NCI-H345 treated with DMSO at 0.1 percent for 48 hours (cell line): ENCODE measurements at regions not wholly inside any gene's neighbourhood (a gene's known extent, or its start where the extent isn't known, plus 50 kb on each side); places are given as distances from the start of the nearest gene placed in this dataset.
"Not testable (repeated sequence)": the region's sequence is repeated elsewhere in the genome, so short reads cannot be mapped to it uniquely, and the experiment has no call there.

Source experiments
- DNase-seq: peaks from one replicate; lab custom pipeline; 2025; ENCODE audit not compliant: unreplicated experiment; lab: John Stamatoyannopoulos, UW

GRCh38 chr20:18876394-18876793, 62.8 kb downstream of the SCP2D1 start:
- not testable (repeated sequence) for DNase-seq

GRCh38 chr20:18879262-18879661, 65.7 kb downstream of the SCP2D1 start:
- DNase-seq = no peak

- no peak for DNase-seq
These were observed 73.2 kb downstream of the SCP2D1 start for GRCh38 chr20:18886756-18887155.

GRCh38 chr20:18901980-18902737, 88.6 kb downstream of the SCP2D1 start:
- DNase-seq = no peak

GRCh38 chr20:18904192-18904591, 90.6 kb downstream of the SCP2D1 start:
- no peak for DNase-seq

GRCh38 chr20:18904624-18905023, 91.0 kb downstream of the SCP2D1 start:
- DNase-seq = no peak

- DNase-seq = no peak
These were observed 92.5 kb downstream of the SCP2D1 start for GRCh38 chr20:18906046-18906445.

- DNase-seq = no peak
These were observed 93.8 kb downstream of the SCP2D1 start for GRCh38 chr20:18907353-18907752.

GRCh38 chr20:18908109-18908508, 94.5 kb downstream of the SCP2D1 start:
- no peak for DNase-seq

- no peak for DNase-seq
These were observed 95.7 kb downstream of the SCP2D1 start for GRCh38 chr20:18909254-18909653.

- no peak for DNase-seq
These were observed 100.1 kb downstream of the SCP2D1 start for GRCh38 chr20:18913701-18914100.

GRCh38 chr20:18914796-18915195, 101.2 kb downstream of the SCP2D1 start:
- no peak for DNase-seq

- DNase-seq = no peak
These were observed 103.5 kb downstream of the SCP2D1 start for GRCh38 chr20:18916886-18917750.

GRCh38 chr20:18919996-18920395, 106.4 kb downstream of the SCP2D1 start:
- DNase-seq = no peak

GRCh38 chr20:18921291-18921690, 107.7 kb downstream of the SCP2D1 start:
- DNase-seq = no peak

GRCh38 chr20:18922251-18922650, 108.7 kb downstream of the SCP2D1 start:
- DNase-seq = no peak

GRCh38 chr20:18922898-18923297, 109.3 kb downstream of the SCP2D1 start:
- DNase-seq = no peak

GRCh38 chr20:18926965-18927364, 113.4 kb downstream of the SCP2D1 start:
- no peak for DNase-seq

GRCh38 chr20:18928626-18929025, 115.0 kb downstream of the SCP2D1 start:
- DNase-seq = no peak

GRCh38 chr20:18929800-18930199, 116.2 kb downstream of the SCP2D1 start:
- no peak for DNase-seq

GRCh38 chr20:18943542-18943941, 130.0 kb downstream of the SCP2D1 start:
- DNase-seq = no peak

GRCh38 chr20:18956890-18957289, 143.3 kb downstream of the SCP2D1 start:
- no peak for DNase-seq
